D341Med (cell line): ENCODE measurements at regions not wholly inside any gene's neighbourhood (a gene's known extent, or its start where the extent isn't known, plus 50 kb on each side); places are given as distances from the start of the nearest gene placed in this dataset.

Experiments
- DNase-seq: peaks from one replicate; pipeline ENCODE4 v3.0.0; 2012; ENCODE audit warnings: low spot score

GRCh38 chr1:106568201-106568974 is 488.1 kb upstream of the PRMT6 start:
- no peak for DNase-seq

GRCh38 chr1:106571109-106571508 is 485.4 kb upstream of the PRMT6 start:
- DNase-seq, result no peak

GRCh38 chr1:106584107-106584506 is 472.4 kb upstream of the PRMT6 start:
- no peak for DNase-seq

GRCh38 chr1:106584676-106585075 is 471.8 kb upstream of the PRMT6 start:
- no peak for DNase-seq

GRCh38 chr1:106600626-106601025 is 455.8 kb upstream of the PRMT6 start:
- no peak for DNase-seq

- DNase-seq, result no peak
Measured at GRCh38 chr1:106603616-106604015, 452.9 kb upstream of the PRMT6 start.

- no peak for DNase-seq
Measured at GRCh38 chr1:106608841-106609240, 447.6 kb upstream of the PRMT6 start.

GRCh38 chr1:106613068-106613467 is 443.4 kb upstream of the PRMT6 start:
- no peak for DNase-seq

- no peak for DNase-seq
Measured at GRCh38 chr1:106613861-106614260, 442.6 kb upstream of the PRMT6 start.

GRCh38 chr1:106615473-106615872 is 441.0 kb upstream of the PRMT6 start:
- DNase-seq, result no peak

- no peak for DNase-seq
Measured at GRCh38 chr1:106619080-106619826, 437.2 kb upstream of the PRMT6 start.

GRCh38 chr1:106619827-106620134 is 436.7 kb upstream of the PRMT6 start:
- DNase-seq, result no peak

- DNase-seq, result no peak
Measured at GRCh38 chr1:106620521-106620954, 435.9 kb upstream of the PRMT6 start.

GRCh38 chr1:106621853-106622252 is 434.6 kb upstream of the PRMT6 start:
- DNase-seq, result no peak

- DNase-seq, result no peak
Measured at GRCh38 chr1:106637566-106637965, 418.9 kb upstream of the PRMT6 start.

GRCh38 chr1:106646261-106646784 is 410.2 kb upstream of the PRMT6 start:
- DNase-seq, result no peak

- DNase-seq, result no peak
Measured at GRCh38 chr1:106646816-106647215, 409.7 kb upstream of the PRMT6 start.

GRCh38 chr1:106651028-106651762 is 405.3 kb upstream of the PRMT6 start:
- no peak for DNase-seq

GRCh38 chr1:106659490-106660244 is 396.8 kb upstream of the PRMT6 start:
- no peak for DNase-seq

GRCh38 chr1:106675558-106675957 is 380.9 kb upstream of the PRMT6 start:
- DNase-seq, result no peak

- no peak for DNase-seq
Measured at GRCh38 chr1:106676021-106676420, 380.5 kb upstream of the PRMT6 start.

GRCh38 chr1:106677181-106677580 is 379.3 kb upstream of the PRMT6 start:
- no peak for DNase-seq
